GM18508 (cell line): ENCODE measurements at regions not wholly inside any gene's neighbourhood (a gene's known extent, or its start where the extent isn't known, plus 50 kb on each side); places are given as distances from the start of the nearest gene placed in this dataset.

Experiments used
- ATAC-seq: cut with Tn5 transposase; IDR thresholded peaks from one replicate; pipeline ENCODE4 v1.9.1; 2021; ENCODE audit warnings: moderate number of reproducible peaks; ENCODE audit not compliant: insufficient read depth, unreplicated experiment

DNA sequence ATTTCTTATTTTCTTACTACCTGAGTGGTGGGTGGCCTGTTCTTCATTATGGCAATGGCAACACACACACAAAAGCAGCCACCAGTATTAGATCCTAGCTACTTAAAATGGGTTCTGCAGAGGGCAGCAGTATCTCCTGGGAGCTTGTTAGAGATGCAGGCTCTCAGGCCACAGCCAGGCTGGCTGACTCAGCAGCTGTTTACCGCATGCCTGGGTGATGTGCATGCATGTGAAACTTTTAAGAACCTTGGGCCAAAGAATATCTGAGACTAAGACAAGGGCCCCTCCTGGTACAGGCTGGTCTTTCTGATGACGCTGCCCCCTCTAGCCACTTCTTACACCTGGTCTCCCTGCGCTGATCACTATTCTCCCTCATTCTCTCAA is 399.0 kb downstream of the MED10 start:
- no peak for ATAC-seq

DNA sequence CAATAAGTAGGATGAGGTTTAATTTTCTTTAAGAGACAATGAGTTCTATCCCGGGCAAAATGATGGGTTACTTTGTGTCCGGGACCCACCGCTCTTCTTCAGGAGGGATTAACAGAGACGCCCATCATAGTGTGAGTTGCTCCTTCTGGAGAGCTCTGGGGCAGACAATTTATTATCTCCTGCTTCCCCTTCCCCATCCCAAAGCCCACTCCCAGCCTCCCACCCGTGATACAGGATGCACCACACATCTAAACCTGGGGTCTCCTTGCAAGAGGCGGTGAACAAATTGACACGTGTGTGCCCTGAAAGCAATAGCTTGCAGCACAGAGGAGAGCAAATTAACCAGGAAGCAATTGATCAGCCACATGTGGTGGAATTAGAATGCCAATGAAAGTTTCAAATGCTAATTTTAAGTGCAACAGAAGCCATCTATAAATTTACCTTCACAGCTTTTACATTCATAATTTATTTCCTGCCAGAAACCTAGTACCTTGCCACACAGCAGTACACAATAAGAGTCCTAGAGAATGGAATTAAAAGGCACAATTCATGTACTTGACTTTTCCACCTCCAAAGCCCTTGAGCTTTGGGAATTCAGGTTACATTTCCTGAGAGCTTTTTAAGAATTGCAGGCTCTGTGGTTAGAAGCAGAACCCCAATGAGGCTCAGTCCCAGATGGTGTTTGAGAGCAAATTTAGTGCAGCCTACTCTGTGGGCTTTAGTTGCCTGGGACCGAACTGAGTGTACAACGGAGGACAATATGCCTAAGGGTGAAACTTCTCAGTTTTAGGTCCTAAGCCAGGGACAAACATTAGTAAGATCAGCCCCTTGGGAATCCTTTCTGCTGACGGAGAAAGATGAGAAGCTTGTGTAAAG is 399.6 kb downstream of the MED10 start:
- no peak for ATAC-seq

DNA sequence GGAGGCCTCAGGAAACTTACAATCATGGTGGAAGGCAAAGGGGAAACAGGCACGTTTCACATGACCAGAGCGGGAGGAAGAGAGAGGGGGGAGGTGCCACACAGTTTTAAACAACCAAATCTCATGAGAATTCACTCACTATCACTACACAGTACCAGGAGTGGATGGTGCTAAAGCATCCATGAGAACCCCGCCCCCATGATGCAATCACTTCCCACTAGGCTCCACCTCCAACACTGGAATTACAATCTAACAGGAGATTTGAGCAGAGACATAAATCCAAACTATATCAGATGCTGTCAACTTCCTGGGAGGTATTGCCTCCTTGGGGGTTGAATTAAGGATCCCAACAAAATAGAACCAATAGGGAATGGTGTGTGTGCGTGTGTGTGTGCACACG is 407.1 kb downstream of the MED10 start:
- no peak for ATAC-seq

DNA sequence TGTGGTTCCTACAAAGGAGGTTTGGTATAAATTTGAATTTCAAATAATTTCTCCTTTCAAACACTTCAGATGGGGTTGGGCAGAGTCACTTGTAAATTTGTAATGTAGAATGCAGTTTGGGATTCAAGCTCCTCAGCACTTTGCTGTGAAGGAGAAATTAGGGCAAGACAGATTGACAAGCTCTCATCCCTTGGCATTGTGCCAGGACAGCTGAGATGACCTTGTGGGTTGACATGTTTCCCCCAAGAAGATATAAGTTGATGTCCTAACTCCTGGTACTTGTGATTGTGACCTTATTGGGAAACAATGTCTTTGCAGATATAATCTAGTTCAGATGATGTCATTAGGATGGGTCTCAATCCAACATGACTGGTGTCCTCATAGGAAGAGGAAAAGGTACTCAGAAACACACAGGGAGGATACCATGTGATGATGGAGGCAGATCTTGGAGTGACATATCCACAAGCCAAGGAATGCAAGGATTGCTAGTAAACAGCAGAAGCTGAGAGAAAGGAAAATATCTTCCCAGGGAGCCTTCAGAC is 408.3 kb downstream of the MED10 start:
- ATAC-seq, result no peak

DNA sequence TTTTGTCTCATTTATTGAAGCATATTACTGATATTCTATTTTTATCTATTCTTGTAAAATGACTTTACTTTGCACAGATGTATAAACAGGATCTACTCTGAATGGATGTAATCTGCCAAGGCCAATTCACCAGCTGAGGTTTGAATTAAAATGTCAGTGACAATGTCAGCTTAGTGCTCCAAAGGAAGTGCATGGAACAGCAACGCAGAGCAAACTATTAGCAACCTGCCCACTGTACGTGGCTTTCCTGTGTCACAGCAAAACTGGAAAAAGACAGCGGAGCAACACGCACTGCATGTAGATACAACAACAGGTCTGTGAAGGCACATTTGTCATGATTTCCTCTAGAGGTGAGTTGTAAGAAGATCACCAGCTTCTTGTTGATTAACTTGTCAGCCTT is 409.4 kb downstream of the MED10 start:
- ATAC-seq, result no peak

DNA sequence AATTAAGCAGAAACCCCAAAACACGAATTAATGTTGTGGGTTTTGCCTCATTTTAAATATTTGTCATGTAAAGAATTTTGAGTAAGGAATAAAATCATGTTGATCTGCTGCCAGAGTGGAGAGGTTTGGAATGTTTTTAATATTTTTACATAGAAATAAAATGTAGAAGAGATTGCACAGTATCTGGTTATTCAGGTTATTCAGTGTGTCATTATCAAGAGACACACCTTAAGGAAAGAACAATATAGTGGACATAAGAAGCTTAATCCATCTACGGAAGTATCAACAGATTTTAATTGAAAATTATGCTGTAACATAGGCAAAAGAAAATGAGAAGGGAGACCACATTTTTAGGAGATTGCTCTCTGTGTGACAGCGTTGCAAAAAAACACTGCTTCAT is 410.4 kb downstream of the MED10 start:
- ATAC-seq, result no peak

DNA sequence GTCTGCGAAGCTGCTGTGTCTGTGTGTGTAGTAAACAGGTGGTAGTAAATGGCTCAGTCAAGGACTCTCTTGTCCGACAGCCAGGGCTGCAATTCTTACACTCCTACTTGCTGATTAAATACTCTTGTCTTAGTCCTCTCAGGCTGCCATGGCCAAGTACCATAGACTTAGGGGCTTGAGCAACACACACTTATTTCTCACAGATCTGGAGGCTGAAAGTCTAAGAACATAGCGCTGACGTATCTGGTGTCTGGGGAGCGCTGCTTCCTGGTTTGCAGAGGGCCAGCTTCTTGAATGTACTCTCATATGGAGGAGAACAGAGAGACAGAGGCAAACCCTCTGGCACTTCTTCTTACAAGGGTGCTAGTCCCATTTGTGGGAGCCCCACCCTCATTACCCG is 411.0 kb downstream of the MED10 start:
- ATAC-seq, result no peak

DNA sequence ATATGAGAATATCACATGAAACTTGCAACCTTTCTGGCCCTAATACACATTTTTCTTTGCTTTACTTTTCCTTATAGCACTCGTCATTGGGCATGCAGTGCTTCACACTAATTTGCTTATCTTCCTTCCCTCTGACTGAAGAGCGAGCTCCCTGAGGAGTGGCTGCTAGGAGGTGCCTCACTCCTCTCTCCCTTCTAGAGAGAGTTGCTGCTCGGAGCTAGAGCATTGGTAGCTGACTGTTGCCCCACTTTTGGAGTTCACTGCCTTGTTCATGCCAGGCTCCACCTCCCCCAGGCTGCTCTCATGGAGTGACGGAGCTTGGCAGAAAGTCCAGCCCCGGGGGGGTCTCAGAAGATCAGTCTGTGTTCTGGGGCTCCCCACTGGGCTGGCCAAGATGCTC is 413.2 kb downstream of the MED10 start:
- no peak for ATAC-seq

DNA sequence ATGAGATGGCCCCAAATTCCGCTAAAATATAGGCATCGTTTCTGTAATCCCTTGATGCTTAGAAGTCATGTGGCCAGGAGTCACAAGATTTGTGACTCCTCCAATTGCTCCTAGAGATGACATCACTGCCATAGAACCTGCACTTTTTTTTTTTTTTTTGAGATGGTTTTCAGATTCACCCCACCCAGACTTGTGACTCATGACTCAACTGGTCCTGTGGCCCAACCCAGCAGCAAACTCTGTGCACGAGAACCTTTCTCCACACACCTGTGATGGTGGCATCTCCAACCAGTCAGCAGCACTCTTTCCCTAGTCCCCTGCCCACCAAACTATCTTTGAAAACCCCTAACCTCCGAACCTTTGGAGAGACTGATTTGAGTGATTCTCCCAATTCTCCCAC is 414.0 kb downstream of the MED10 start:
- ATAC-seq, result no peak

DNA sequence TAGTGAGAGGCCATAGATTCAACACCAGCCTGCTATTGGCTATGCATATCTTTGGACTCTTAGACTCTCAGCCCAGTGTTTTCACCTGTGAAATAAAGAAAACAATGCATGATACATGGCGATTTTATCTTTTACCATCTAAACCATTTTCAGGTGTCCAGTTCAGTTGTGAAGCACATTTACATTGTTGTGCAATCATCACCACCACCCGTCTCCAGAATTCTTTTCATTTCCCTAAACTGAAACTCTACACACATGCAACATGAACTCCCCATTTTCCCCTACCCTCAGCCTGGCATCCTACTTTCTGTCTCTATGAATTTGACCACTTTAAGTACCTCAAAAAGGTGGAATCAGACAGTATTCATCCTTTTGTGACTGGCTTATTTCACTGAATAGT is 420.6 kb downstream of the MED10 start:
- ATAC-seq, result no peak

DNA sequence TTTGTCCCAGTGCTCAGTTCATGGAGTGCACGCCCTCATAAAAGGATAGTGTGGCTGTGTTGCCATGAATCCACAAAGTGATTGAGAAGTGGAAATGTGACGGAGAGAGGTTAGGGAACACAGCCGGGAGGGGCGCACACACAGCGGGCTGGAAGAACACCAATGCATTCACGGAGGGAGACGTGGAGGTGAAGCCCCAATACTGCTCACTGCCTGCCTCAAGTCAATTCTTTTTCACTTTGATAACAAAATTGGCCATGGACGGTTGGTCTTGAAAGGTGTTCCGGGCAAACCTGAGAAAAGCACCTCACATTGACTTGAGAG is 424.1 kb downstream of the MED10 start:
- no peak for ATAC-seq

DNA sequence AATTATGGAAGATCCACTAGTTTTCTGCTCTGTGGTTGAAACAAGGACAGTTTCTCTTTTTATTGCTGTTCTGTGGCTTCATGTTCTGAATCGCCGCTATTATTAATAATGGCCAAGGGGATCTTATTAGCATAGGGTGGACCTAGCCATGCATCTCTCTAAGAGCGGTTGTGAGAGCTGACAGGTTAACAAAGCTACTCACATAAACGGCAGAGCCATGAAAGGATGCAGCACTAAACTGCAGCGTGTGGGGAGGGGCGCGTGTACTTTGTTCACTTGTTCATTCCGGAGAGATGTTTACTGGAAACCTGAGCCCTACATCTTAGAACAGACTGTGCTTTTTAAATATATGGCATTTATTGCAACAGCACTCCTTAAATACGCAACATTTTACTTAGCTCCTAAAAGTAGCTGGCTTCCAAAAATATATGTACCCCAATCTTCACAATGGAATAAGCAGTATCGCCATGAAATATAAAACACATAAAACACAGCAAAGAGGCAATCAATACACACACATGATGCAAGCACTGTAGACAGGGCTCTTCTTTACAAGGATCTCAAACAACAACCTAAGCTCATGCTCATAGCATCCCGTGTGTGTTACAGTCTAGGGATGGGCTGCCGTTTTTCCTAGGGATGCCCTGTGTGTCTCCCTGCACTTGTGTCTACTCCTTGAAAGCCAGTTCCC is 424.6 kb downstream of the MED10 start:
- ATAC-seq, result no peak

DNA sequence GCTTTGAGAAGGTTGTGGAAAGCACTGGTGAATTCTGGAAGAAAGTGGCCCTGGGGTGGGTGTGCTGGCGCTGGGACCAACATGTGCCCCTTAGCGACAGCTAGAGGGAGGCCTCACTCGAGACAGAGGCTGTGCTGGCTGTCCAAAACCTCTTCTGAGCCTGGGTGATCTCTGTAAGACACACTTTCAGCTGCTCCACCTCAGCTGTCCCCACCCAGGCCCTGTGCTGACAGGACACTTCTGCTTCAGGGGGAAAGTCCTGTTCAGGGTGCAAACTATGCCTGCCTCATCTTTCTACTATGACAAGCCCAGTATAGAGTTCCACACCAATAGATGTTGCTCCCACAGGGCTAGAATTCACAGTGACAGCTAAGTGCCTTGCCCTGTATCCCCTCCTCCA is 426.4 kb downstream of the MED10 start:
- no peak for ATAC-seq

DNA sequence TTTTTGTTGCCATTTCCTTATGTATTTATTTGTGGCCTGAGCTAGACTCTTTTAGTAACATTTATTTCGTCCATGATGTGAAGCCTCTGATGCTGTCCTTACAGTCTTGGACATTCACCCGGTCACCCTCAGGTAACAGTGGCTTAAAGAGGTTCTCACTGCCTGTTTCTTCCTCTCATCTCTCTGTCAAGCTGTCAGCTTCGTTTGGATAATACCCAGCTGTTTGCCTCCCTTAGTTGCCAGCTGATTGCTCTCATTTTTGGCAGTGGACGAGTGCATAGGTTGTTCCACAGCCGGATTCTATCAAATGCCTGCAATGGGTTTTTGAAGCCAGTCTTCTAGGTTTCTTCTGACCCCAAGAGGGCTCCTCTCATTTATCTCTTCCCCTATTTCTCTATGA is 427.7 kb downstream of the MED10 start:
- ATAC-seq, result no peak

DNA sequence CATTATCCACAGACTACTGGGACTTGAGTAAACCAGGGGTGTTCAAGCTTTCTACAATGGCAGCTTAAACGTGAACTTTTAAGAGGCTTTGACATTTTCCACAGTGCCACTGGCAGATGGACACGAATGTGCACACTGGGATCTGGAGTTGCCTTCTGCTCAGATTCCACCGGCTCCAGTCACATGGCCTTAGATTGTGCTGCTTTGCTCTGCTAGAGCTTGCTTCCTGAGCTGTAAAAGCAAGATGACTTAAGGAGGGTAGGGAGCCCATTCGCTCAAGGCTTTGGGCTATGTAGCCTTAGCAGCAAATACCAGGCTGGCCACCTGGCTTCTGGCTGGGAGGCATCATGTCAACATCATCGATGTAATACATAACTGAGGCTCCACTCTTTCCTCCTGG is 436.9 kb downstream of the MED10 start:
- no peak for ATAC-seq

DNA sequence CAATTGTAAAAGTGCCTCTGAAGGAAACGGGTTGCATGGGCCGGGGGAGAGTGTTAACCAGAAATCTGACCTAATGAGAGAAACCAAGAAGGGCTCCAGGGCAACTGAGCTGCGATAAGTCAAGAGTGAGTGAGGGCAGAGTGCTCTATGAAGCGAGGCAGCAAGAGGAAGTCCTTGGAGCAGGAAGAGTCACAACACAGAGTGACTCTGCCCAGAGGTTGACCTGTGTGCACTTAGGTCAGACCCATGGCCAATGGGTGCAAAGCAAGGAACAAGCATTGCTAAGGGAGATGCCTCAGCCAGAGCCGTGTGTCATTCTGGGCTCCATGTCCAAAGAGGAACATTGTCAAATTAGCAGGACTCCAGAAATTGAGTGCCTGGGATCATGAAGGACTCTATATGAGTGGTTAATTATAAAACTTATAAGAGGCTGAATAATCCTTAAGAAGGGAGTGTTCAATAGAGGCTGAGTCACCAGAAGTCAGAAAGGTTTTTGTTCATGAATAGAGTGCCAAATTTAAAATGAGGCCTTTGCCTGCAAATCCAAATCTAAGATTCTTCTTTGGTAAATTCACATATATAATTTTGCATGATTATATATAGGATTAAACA is 438.5 kb downstream of the MED10 start:
- no peak for ATAC-seq

DNA sequence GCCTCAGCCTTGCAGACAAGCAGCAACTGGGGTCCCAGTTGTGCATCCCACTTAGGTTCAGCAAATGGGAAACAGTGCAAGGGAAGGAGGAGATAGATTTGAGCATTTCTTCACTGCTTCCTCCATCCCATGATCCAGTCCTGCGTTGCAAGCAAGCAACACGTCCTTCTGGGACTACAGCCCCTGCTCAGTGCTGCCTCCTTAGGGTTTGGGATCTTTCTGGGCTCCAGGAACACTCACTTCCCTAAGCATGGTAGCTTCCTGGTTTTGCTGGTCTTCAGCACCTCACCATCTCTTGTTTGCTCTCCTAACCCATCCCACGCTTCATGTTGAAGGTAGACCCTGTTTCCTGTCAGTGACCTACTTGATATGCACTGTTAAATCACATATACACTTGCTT is 444.7 kb downstream of the MED10 start:
- no peak for ATAC-seq

DNA sequence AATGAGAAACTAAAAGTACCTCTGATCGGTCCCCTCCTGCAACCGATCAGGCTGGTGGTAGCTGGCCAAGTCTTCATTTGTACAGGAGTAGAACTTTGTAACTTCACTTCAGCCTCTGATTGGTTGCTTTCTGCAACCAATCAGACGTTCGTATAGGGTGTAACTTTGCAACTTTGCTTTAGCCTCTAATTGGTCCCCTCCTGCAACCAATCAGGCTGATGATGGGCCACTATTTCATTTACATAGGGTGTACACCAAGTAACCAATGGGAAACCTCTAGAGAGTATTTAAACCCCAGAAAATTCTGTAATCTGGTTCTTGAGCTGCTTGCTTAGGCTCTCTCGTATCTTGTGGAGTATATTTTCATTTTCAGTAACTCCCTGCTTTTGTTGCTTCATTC is 445.5 kb downstream of the MED10 start:
- no peak for ATAC-seq

DNA sequence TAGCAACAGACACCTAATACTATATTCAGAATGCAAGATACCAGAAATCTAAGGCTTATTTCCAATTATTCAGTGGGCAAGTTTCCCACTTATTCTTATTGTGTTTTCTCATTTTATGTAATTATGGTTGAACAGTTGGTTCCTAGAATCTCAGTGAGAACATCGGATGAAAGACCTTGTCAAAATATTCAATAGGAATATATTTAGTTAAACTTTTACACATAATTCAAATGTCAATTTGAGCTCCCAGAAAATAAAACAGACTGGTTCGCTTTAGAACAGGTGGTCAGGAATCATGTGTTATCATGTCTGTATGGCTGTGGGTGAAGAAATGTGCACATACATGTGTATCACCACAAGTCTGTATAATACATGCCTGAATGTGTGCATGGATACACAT is 447.8 kb downstream of the MED10 start:
- no peak for ATAC-seq

DNA sequence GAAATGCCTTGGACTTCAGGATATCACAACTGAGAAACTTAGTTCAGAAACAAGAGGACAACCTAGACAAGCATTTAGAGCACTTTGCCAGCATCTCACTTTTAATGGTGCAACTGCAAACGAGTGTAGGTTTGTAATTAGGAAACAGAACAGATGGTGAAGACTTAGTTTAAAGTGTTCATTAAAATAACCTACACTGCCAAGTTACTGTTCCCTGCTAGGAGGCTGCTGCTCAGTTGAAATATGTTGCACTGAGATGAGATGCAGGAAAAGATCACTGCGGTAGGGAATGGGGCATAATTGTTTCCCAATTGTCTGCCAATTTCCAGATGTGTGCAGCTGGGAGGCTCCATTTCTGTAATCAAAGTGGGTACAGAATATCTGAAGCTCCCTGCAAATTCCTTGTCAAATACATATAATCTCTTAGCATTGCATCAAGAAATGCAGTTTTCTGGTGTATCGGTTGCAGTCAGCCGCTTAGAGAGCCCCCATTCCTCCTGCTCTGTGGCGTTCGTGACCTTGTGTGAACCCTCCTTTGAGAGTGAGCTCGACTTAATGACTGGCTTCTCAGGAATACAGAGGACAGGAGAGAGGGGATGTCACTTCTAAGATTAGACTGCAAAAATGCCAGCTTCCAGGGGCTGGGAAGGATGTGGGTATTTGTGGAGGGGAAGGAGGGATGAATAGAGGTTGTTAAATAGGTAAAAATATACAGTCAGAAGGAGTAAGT is 448.9 kb downstream of the MED10 start:
- no peak for ATAC-seq

DNA sequence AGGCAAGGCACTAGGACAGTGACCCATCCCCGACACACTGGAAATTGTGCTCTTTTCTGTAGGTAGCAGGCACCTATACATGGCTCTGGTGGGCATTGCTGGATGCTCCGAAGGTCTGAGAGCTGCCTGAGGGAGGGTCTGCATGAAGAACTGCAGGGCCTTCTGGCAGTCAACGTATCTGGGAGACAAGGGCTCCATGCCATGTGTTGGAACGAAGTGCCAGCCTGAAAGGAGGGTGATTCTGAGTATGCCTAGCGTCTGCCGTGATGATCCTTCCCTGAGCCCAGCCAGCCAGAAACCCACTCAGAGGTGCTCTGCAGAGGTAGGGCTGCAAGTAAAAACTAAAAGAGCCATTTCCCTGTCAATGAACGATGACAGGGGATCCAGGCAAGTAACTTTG is 453.2 kb downstream of the MED10 start:
- ATAC-seq, result no peak
